GM23338 (cell line): ENCODE measurements at regions not wholly inside any gene's neighbourhood (a gene's known extent, or its start where the extent isn't known, plus 50 kb on each side); places are given as distances from the start of the nearest gene placed in this dataset.

Experiments used
- ATAC-seq: fragments of 200-7000 bp; cut with Tn5 transposase; 3 replicates; pipeline ENCODE4 v1.9.1; 2020
- DNase-seq: peaks from one replicate; pipeline ENCODE4 v3.0.0-alpha.2; 2015; ENCODE audit warnings: low spot score
- H2AFZ ChIP-seq: fragments of 200-600 bp; sonication (generic); 2 replicates; pipeline ENCODE4 v1.8.0; 2016; ENCODE audit warnings: antibody characterized with exemption, mild to moderate bottlenecking, moderate library complexity
- H3F3A ChIP-seq: fragments of 200-600 bp; sonication (generic); replicated peaks from 2 replicates; pipeline ENCODE4 v1.8.0; 2017; ENCODE audit warnings: antibody characterized with exemption, mixed run types, low read depth
- H3K27ac ChIP-seq: fragments of 200-600 bp; sonication (generic); 2 replicates; pipeline ENCODE4 v1.6.1; 2016; ENCODE audit warnings: low read depth
- H3K27me3 ChIP-seq: fragments of 200-600 bp; sonication (generic); 2 replicates; pipeline ENCODE4 v1.8.0; 2016; ENCODE audit warnings: mild to moderate bottlenecking, mixed run types, moderate library complexity; ENCODE audit not compliant: insufficient read depth
- H3K36me3 ChIP-seq: fragments of 200-600 bp; sonication (generic); 2 replicates; pipeline ENCODE4 v1.8.0; 2016; ENCODE audit warnings: mild to moderate bottlenecking; ENCODE audit not compliant: insufficient read depth
- H3K4me1 ChIP-seq: fragments of 200-600 bp; sonication (generic); 2 replicates; pipeline ENCODE4 v1.8.0; 2016; ENCODE audit warnings: mild to moderate bottlenecking, moderate library complexity; ENCODE audit not compliant: insufficient read depth
- H3K4me2 ChIP-seq: fragments of 200-600 bp; sonication (generic); 2 replicates; pipeline ENCODE4 v1.7.1; 2017; ENCODE audit warnings: mixed run types
- H3K4me3 ChIP-seq: fragments of 200-600 bp; sonication (generic); 2 replicates; pipeline ENCODE4 v1.6.1; 2016; ENCODE audit warnings: mixed run types
- H3K79me2 ChIP-seq: fragments of 200-600 bp; sonication (generic); replicated peaks from 2 replicates; pipeline ENCODE4 v1.8.0; 2017; ENCODE audit warnings: mild to moderate bottlenecking; ENCODE audit not compliant: insufficient read depth
- H3K9me2 ChIP-seq: fragments of 200-600 bp; sonication (generic); 2 replicates; pipeline ENCODE4 v1.8.0; 2017; ENCODE audit not compliant: insufficient read depth
- H4K20me1 ChIP-seq: fragments of 200-600 bp; sonication (generic); replicated peaks from 2 replicates; pipeline ENCODE4 v1.8.0; 2017; ENCODE audit warnings: mild to moderate bottlenecking; ENCODE audit not compliant: insufficient read depth
- H3K27ac Mint-ChIP-seq: 2 replicates; pipeline ENCODE4 v1.8.0; 2020; ENCODE audit warnings: inconsistent platforms, mild to moderate bottlenecking, moderate library complexity, mixed read lengths
- H3K27me3 Mint-ChIP-seq: 3 replicates; pipeline ENCODE4 v1.8.0; 2022; ENCODE audit warnings: low read depth, mild to moderate bottlenecking, moderate library complexity, mixed read lengths, inconsistent platforms; ENCODE audit not compliant: insufficient read depth, poor library complexity
- H3K36me3 Mint-ChIP-seq: 3 replicates; pipeline ENCODE4 v1.8.0; 2021; ENCODE audit warnings: low read depth, mild to moderate bottlenecking, inconsistent platforms, moderate library complexity, mixed read lengths
- H3K4me1 Mint-ChIP-seq: 3 replicates; pipeline ENCODE4 v1.8.0; 2020; ENCODE audit warnings: mild to moderate bottlenecking, inconsistent platforms, mixed read lengths
- H3K4me3 Mint-ChIP-seq: 3 replicates; pipeline ENCODE4 v1.8.0; 2021; ENCODE audit warnings: moderate library complexity, mild to moderate bottlenecking, inconsistent platforms, mixed read lengths
- H3K9me3 Mint-ChIP-seq: 3 replicates; pipeline ENCODE4 v1.8.0; 2020; ENCODE audit warnings: moderate library complexity, mild to moderate bottlenecking, inconsistent platforms, mixed read lengths
- CREB1 ChIP-seq: fragments of 250-450 bp; sonication (Bioruptor Pico); IDR thresholded peaks from 2 replicates; pipeline ENCODE4 v1.5.0; 2020; ENCODE audit warnings: low read depth, mild to moderate bottlenecking, moderate library complexity
- CTCF ChIP-seq, 2 experiments: fragments of 200-600 bp in 1 of 2; sonication (generic) in 1 of 2; conservative IDR thresholded peaks; 2 replicates each; pipeline versions ENCODE4 v1.5.1 to v1.6.1; 2016 to 2017; ENCODE audit warnings: antibody characterized with exemption in 2 of 2, low read depth in 2 of 2, mild to moderate bottlenecking in 2 of 2, moderate library complexity in 1 of 2
- EZH2 ChIP-seq: fragments of 200-600 bp; sonication (generic); IDR thresholded peaks from one replicate; pipeline ENCODE4 v1.8.0; 2017; ENCODE audit warnings: antibody characterized with exemption, mild to moderate bottlenecking, low read depth; ENCODE audit not compliant: unreplicated experiment
- EZH2phosphoT487 ChIP-seq: fragments of 200-600 bp; sonication (generic); IDR thresholded peaks from one replicate; pipeline ENCODE4 v1.8.1; 2018; ENCODE audit warnings: antibody characterized with exemption; ENCODE audit not compliant: unreplicated experiment
- JUNB ChIP-seq: IDR thresholded peaks from one replicate; pipeline ENCODE4 v1.6.1; 2016; ENCODE audit warnings: antibody characterized with exemption; ENCODE audit not compliant: unreplicated experiment
- NANOG ChIP-seq: IDR thresholded peaks from 2 replicates; pipeline ENCODE4 v1.6.1; 2016; ENCODE audit warnings: antibody characterized with exemption, borderline replicate concordance
- POLR2AphosphoS5 ChIP-seq: IDR thresholded peaks from 2 replicates; pipeline ENCODE4 v1.6.1; 2016; ENCODE audit warnings: antibody characterized with exemption, low read depth
- REST ChIP-seq: IDR thresholded peaks from one replicate; pipeline ENCODE4 v1.6.1; 2018; ENCODE audit warnings: antibody characterized with exemption; ENCODE audit not compliant: unreplicated experiment
- ZNF331 ChIP-seq: fragments of 250-450 bp; sonication (Bioruptor Pico); IDR thresholded peaks from 2 replicates; pipeline ENCODE4 v1.5.0; 2020; ENCODE audit warnings: low read depth, mild to moderate bottlenecking, moderate library complexity
- ZNF462 ChIP-seq: fragments of 250-450 bp; sonication (Bioruptor Pico); IDR thresholded peaks from 2 replicates; pipeline ENCODE4 v1.5.0; 2020; ENCODE audit warnings: mild to moderate bottlenecking, moderate library complexity

- TF ChIP-seq CREB1 (CRISPR knock-in tag) = no peak
- no peak for TF ChIP-seq ZNF331 (CRISPR knock-in tag)
- no peak for TF ChIP-seq NANOG
- TF ChIP-seq EZH2phosphoT487 = no peak
- H3K36me3 ChIP-seq = no peaks in the 10 kb centered on the region
- Mint-ChIP-seq H3K4me3 (no peak overlapping the region), H3K27ac (no peak overlapping the region), H3K27me3 (no peaks in the 10 kb centered on the region), H3K4me1 (peaks cover 2% of the 10 kb centered on the region; the same call in 1 of the 3 replicates), H3K36me3 (no peaks in the 10 kb centered on the region), H3K9me3 (no peaks in the 10 kb centered on the region)
- no peak overlapping the region for H3K4me2 ChIP-seq
- H3K79me2 ChIP-seq = no peaks in the 10 kb centered on the region
- no peaks in the 10 kb centered on the region for H3K27me3 ChIP-seq
- H4K20me1 ChIP-seq = no peaks in the 10 kb centered on the region
- H3K4me3 ChIP-seq = no peak overlapping the region
- ATAC-seq (no peak), DNase-seq (peak; percentile 18)
- no peak overlapping the region for H3K27ac ChIP-seq
- H3K4me1 ChIP-seq = no peaks in the 10 kb centered on the region; the same call in 1 of the 2 replicates
- peaks cover 10% of the 10 kb centered on the region; the same call in 1 of the 2 replicates for H3K9me2 ChIP-seq
- H2AFZ ChIP-seq = no peak overlapping the region
- H3F3A ChIP-seq = no peaks in the 10 kb centered on the region
Measured at GRCh38 chr9:22383718-22384117, 62.9 kb upstream of the DMRTA1 start.

DNA sequence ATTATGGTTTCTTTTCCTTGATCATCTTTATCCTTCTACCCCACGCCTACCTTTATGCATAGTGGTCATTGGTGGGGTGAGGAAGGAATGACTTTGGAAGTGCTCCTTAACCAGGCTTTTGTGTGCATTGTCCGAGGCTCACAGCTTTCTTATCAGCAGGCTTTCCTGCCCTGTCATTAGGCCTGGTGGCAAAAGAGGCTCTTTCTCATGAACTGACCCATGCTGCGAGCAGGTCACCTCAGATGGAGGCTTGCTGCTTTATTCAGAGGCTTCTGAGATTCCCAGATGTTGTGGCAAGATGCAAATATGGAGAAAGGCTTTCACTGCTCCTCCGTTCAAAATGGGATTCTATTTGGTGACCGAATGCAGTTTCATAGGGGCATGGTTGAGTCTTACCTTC is 57.4 kb upstream of the DMRTA1 start:
- H3K4me2 ChIP-seq = no peak overlapping the region
- no peak for ATAC-seq
- H3K27me3 Mint-ChIP-seq = no peaks in the 10 kb centered on the region

More for the DNA sequence above, 57.4 kb upstream of the DMRTA1 start:
- TF ChIP-seq JUNB = no peak
- no peak for TF ChIP-seq REST
- no peak for TF ChIP-seq ZNF462
- no peak for TF ChIP-seq POLR2AphosphoS5
- no peak for TF ChIP-seq CREB1 (CRISPR knock-in tag)
- TF ChIP-seq ZNF331 (CRISPR knock-in tag) = no peak
- no peak for TF ChIP-seq CTCF (conservative IDR thresholded peaks at IDR 0.05; ENCODE audit: low read depth in 2 of 2)
- no peak for TF ChIP-seq EZH2
- no peak overlapping the region for H3K4me3 ChIP-seq
- Mint-ChIP-seq H3K9me3 (no peaks in the 10 kb centered on the region), H3K27ac (no peak overlapping the region), H3K4me1 (no peaks in the 10 kb centered on the region), H3K36me3 (no peaks in the 10 kb centered on the region), H3K4me3 (no peak overlapping the region)
- no peaks in the 10 kb centered on the region for H3K27me3 ChIP-seq
- H3K27ac ChIP-seq = no peak overlapping the region
- no peaks in the 10 kb centered on the region for H3F3A ChIP-seq
- H2AFZ ChIP-seq = no peak overlapping the region
- no peaks in the 10 kb centered on the region for H3K9me2 ChIP-seq
- H3K79me2 ChIP-seq = no peaks in the 10 kb centered on the region
- no peaks in the 10 kb centered on the region for H3K4me1 ChIP-seq
- DNase-seq = no peak
- H3K36me3 ChIP-seq = no peaks in the 10 kb centered on the region
- no peaks in the 10 kb centered on the region for H4K20me1 ChIP-seq
